GM12864 (cell line): ENCODE measurements at regions not wholly inside any gene's neighbourhood (a gene's known extent, or its start where the extent isn't known, plus 50 kb on each side); places are given as distances from the start of the nearest gene placed in this dataset.

Experiments
- DNase-seq: peaks from one replicate; pipeline ENCODE4 v3.0.0-alpha.2; 2011; ENCODE audit warnings: low read depth
- H3K4me3 ChIP-seq: 2 replicates; pipeline ENCODE4 v1.5.1; 2011; ENCODE audit warnings: mild to moderate bottlenecking, low read depth, low read length, control low read depth
- TF ChIP-seq, protein P1 (sequence below): IDR thresholded peaks from 2 replicates; pipeline ENCODE4 v1.5.1; 2011; ENCODE audit warnings: low read depth, mild to moderate bottlenecking, moderate library complexity, low read length, control low read depth, inconsistent platforms; ENCODE audit errors: missing control alignments

- DNase-seq: no peak
- TF ChIP-seq, protein P1, sequence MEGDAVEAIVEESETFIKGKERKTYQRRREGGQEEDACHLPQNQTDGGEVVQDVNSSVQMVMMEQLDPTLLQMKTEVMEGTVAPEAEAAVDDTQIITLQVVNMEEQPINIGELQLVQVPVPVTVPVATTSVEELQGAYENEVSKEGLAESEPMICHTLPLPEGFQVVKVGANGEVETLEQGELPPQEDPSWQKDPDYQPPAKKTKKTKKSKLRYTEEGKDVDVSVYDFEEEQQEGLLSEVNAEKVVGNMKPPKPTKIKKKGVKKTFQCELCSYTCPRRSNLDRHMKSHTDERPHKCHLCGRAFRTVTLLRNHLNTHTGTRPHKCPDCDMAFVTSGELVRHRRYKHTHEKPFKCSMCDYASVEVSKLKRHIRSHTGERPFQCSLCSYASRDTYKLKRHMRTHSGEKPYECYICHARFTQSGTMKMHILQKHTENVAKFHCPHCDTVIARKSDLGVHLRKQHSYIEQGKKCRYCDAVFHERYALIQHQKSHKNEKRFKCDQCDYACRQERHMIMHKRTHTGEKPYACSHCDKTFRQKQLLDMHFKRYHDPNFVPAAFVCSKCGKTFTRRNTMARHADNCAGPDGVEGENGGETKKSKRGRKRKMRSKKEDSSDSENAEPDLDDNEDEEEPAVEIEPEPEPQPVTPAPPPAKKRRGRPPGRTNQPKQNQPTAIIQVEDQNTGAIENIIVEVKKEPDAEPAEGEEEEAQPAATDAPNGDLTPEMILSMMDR: no peak
- H3K4me3 ChIP-seq: no peak overlapping the region
Observed at GRCh38 chr2:37858400-37858711, 66.7 kb upstream of the RMDN2 start.

GRCh38 chr2:37858725-37859267, 66.3 kb upstream of the RMDN2 start:
- H3K4me3 ChIP-seq: no peak overlapping the region
- DNase-seq: no peak
- TF ChIP-seq, protein P1: no peak

GRCh38 chr2:37862620-37863019, 62.5 kb upstream of the RMDN2 start:
- no peak overlapping the region for H3K4me3 ChIP-seq
- no peak for DNase-seq
- TF ChIP-seq, protein P1: no peak

DNA sequence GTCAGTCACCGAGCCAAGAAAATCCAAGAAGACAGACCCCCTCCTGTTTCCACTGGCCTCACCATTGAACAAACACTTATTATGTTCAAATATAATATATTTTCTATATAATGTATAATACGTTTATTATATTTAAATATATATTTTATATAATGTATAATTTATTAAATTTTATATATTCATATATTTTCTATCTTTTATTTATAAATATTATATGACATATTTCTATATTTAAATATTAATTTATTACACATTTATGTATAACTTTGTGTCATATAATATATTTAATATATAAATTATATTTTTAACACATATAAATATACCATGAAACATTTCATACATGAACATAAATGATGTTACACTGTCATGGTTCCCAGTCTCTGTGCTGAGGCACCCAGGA, 60.9 kb upstream of the RMDN2 start:
- no peak for DNase-seq
- H3K4me3 ChIP-seq: no peak overlapping the region
- TF ChIP-seq, protein P1: no peak

- no peak overlapping the region for H3K4me3 ChIP-seq
- DNase-seq: no peak
- TF ChIP-seq, protein P1: no peak
Observed at GRCh38 chr2:37865640-37866039, 59.4 kb upstream of the RMDN2 start.

DNA sequence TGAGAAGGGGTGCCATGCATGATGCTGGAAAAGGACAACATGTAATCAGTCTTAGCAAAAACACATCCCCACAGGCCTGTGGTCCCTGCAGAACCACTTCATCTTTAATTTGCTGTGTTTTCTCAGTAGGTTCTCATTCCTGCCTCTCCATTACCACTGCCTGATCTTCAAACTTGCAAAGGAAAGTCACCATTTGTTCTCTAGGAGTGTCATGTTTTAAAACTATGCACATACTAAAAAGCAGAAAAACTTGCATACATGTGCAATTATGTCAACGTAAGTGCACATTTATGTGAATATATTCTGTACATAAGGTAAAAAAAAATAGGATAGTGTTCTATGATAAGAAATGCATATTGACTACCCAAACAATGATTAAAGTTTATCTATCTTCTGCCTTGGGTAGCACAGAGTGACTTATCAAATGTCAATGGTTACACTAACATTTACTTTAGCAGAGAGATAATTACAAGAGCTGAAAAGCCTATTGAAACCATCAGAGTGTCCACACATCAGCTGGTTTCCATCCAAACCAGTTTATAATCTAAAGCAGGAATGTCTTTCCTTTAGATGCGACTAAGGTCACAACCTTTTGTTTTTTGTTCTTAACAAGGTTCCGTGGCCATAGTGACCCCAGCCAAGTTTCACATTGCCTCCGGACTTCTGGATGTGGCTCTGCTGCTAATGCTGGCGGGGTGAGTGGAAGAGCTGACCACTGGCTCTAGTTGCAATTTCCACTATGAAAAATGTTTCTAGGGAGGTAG, 58.7 kb upstream of the RMDN2 start:
- TF ChIP-seq, protein P1: no peak
- no peak for DNase-seq
- H3K4me3 ChIP-seq: no peak overlapping the region

GRCh38 chr2:37867166-37867565, 57.9 kb upstream of the RMDN2 start:
- DNase-seq: no peak
- no peak overlapping the region for H3K4me3 ChIP-seq
- TF ChIP-seq, protein P1: no peak
